SK-N-MC (cell line): ENCODE measurements at regions not wholly inside any gene's neighbourhood (a gene's known extent, or its start where the extent isn't known, plus 50 kb on each side); places are given as distances from the start of the nearest gene placed in this dataset.

ENCODE experiments used
- EZH2 ChIP-seq: fragments of 200-600 bp; sonication (generic); IDR thresholded peaks from one replicate; pipeline ENCODE4 v1.6.1; 2017; ENCODE audit warnings: antibody characterized with exemption
- POLR2AphosphoS5 ChIP-seq: IDR thresholded peaks from 2 replicates; pipeline ENCODE4 v1.6.1; 2012; ENCODE audit warnings: mild to moderate bottlenecking, low read depth, low read length, borderline replicate concordance

- TF ChIP-seq EZH2 (no peak), POLR2AphosphoS5 (no peak)
These were observed 741.0 kb upstream of the NCAM2 start for GRCh38 chr21:20257052-20257740.
